ENCODE measurements at regions not wholly inside any gene's neighbourhood (a gene's known extent, or its start where the extent isn't known, plus 50 kb on each side); places are given as distances from the start of the nearest gene placed in this dataset.
"Not testable (repeated sequence)": the region's sequence is repeated elsewhere in the genome, so short reads cannot be mapped to it uniquely, and the experiment has no call there.

DNA sequence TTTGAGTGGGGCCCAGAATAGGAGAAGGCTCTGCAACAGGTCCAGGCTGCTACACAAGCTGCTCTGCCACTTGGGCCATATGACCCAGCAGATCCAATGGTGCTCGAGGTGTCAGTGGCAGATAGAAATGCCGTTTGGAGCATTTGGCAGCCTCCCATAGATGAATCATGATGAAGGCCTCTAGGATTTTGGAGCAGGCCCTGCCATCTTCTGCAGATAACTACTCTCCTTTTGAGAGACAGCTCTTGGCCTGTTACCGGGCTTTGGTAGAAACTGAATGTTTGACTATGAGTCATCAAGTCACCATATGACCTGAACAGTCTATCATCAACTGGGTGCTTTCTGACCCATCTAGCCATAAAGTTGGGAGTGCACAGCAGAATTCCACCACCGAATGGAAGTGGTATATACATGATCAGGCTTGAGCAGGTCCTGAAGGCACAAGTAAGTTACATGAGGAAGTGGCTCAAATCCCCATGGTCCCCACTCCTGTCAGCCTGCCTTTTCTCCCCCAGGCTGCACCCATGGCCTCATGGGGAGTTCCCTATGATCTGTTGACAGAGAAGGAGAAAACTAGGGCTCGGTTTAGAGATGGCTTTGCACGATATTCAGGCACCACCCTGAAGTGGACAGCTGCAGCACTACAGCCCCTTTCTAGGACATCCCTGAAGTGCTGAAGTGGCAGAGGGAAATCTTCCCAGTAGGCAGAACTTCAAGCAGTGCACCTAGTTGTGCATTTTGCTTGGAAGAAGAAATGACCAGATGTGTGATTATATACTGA lies 971.4 kb downstream of the MCTP2 start:
- H3K4me3 ChIP-seq (ENCODE audit: low read length) = no peak overlapping the region
- peak; percentile 46 for DNase-seq (ENCODE audit: low read depth)
- TF ChIP-seq, protein P1, sequence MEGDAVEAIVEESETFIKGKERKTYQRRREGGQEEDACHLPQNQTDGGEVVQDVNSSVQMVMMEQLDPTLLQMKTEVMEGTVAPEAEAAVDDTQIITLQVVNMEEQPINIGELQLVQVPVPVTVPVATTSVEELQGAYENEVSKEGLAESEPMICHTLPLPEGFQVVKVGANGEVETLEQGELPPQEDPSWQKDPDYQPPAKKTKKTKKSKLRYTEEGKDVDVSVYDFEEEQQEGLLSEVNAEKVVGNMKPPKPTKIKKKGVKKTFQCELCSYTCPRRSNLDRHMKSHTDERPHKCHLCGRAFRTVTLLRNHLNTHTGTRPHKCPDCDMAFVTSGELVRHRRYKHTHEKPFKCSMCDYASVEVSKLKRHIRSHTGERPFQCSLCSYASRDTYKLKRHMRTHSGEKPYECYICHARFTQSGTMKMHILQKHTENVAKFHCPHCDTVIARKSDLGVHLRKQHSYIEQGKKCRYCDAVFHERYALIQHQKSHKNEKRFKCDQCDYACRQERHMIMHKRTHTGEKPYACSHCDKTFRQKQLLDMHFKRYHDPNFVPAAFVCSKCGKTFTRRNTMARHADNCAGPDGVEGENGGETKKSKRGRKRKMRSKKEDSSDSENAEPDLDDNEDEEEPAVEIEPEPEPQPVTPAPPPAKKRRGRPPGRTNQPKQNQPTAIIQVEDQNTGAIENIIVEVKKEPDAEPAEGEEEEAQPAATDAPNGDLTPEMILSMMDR (conservative IDR thresholded peaks at IDR 0.05; ENCODE audit: low read length) = no peak

DNA sequence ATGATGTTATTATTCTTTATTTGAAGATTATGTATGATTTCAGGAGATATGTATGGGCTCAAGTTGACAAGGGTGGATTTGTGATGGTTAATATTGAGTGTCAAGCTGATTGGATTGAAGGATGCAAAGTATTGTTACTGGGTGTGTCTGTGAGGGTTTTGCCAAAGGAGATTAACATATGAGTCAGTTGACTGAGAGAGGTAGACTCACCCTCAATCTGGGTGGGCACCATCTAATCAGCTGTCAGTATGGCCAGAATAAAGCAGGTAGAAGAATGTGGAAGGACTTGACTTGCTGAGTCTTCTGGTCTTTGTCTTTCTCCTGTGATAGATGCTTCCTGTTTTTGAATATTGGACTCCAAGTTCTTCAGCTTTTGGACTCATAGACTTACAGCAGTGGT lies 973.7 kb downstream of the MCTP2 start:
- H3K4me3 ChIP-seq (ENCODE audit: low read length) = no peak overlapping the region
- DNase-seq (ENCODE audit: low read depth) = no peak
- TF ChIP-seq, protein P1 (conservative IDR thresholded peaks at IDR 0.05; ENCODE audit: low read length) = no peak

DNA sequence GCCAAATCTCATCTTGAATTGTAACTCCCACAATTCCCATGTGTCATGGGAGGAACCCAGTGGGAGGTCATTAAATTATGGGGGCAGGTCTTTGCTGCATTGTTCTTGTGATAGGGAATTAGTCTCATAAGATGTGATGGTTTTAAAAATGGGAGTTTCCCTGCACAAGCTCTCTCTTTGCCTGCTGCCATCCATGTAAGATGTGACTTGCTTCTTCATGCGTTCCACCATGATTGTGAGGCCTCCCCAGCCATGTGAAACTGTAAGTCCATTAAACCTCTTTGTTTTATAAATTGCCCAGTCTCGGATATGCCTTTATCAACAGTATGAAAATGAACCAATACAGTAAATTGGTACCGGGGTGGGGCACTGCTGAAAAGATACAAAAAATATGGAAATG lies 974.5 kb downstream of the MCTP2 start:
- not testable (repeated sequence) for H3K4me3 ChIP-seq (ENCODE audit: low read length); DNase-seq (ENCODE audit: low read depth)

DNA sequence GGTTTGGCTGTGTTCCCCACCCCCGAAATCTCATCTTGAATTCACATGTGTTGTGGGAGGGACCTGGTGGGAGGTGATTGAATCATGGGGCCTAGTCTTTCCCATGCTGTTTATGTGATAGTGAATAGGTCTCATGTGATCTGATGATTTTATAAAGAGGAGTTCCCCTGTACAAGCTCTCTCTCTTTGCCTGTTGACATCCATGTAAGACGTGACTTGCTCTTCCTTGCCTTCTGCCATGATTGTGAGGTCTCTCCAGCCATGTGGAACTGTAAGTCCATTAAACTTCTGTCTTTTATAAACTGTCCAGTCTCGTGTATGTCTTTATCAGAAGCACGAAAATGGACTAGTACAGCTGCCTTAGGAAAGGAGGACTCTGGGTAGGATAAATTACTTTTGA lies 976.7 kb downstream of the MCTP2 start:
- no peak overlapping the region for H3K4me3 ChIP-seq (ENCODE audit: low read length)
- DNase-seq (ENCODE audit: low read depth) = no peak
- TF ChIP-seq, protein P1 (conservative IDR thresholded peaks at IDR 0.05; ENCODE audit: low read length) = no peak

DNA sequence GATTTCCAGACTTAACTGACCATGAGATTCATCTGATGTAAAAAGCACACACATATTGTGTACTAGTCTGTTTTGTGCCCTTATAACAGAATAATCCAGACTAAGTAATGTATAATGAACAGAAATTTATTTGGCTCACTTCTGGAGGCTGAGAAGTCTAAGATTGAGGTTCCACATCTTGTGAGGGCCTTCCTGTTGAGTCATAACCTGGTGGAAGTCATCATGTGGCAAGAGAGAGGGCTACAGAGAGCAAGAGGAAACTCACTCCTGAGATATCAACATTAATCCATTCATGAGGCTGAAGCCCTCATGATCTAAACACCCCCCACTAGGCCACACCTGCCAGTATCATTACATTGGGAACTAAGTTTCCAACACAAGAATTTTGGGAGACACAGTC lies 977.6 kb downstream of the MCTP2 start:
- TF ChIP-seq, protein P1 (conservative IDR thresholded peaks at IDR 0.05; ENCODE audit: low read length) = no peak
- peak; percentile 12 for DNase-seq (ENCODE audit: low read depth)
- no peak overlapping the region for H3K4me3 ChIP-seq (ENCODE audit: low read length)

DNA sequence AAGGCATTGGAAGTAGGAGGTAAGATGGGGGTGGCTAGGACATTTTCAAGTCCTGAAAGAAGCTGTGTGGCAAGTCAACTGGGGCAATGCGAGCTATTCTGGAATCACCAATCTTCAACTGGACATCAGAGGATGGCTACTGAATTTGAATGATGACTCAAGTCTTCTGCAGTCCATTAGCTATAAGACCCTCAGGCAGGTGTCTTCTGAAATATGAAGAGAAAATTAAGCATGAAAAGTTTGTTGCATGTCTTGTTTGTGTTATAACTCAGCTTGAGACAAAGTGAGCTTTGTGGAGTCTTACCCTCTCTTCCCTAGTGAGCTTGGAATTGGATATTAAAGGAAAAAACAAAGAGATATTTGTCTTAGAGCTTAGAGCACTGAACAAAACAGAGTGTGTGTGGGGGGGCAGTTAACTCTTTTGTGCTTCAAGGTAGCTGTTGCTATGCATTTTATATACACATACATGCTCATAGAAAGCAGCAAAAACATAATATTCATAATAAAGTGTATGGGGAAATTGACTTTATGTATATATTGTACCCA lies 979.1 kb downstream of the MCTP2 start:
- TF ChIP-seq, protein P1 (conservative IDR thresholded peaks at IDR 0.05; ENCODE audit: low read length) = no peak
- DNase-seq (ENCODE audit: low read depth) = no peak
- H3K4me3 ChIP-seq (ENCODE audit: low read length) = no peak overlapping the region

DNA sequence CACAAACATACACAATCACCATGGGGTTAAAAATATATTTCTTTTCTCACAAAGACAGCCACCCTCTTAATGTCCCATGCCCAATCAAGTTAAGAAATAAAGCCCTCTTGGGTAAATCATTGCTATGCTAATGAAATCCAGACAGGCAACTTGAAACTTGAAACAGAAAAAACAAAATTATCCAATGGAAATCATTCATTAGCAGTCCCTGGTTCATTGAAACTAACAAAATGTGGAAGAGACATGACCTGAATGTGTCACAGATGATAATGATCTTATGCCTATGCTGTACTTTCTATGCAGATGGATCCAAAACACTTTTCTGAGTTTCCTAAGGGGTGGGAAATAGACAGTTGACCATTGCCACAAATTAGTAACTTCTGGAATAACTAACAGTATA lies 983.7 kb downstream of the MCTP2 start:
- TF ChIP-seq, protein P1 (conservative IDR thresholded peaks at IDR 0.05; ENCODE audit: low read length) = no peak
- no peak for DNase-seq (ENCODE audit: low read depth)
- no peak overlapping the region for H3K4me3 ChIP-seq (ENCODE audit: low read length)

Measured in AG10803 (cell line).